RPMI8226 (cell line): ENCODE measurements at regions not wholly inside any gene's neighbourhood (a gene's known extent, or its start where the extent isn't known, plus 50 kb on each side); places are given as distances from the start of the nearest gene placed in this dataset.
A peak's percentile ranks its signal among the peaks of the same experiment; 100 is the strongest.

ENCODE experiments used
- DNase-seq: peaks from one replicate; pipeline ENCODE4 v3.0.0-alpha.2; 2015

- DNase-seq = no peak
Measured at GRCh38 chr6:62670490-62671223, 384.6 kb upstream of the KHDRBS2 start.

GRCh38 chr6:62669831-62670230 is 383.8 kb upstream of the KHDRBS2 start:
- no peak for DNase-seq

- DNase-seq = peak; percentile 12
Measured at GRCh38 chr6:62652692-62653328, 366.8 kb upstream of the KHDRBS2 start.

- no peak for DNase-seq
Measured at GRCh38 chr6:62645274-62645673, 359.2 kb upstream of the KHDRBS2 start.

GRCh38 chr6:62640749-62641148 is 354.7 kb upstream of the KHDRBS2 start:
- peak; percentile 18 for DNase-seq

GRCh38 chr6:62626661-62627060 is 340.6 kb upstream of the KHDRBS2 start:
- no peak for DNase-seq

GRCh38 chr6:62623846-62624532 is 338.0 kb upstream of the KHDRBS2 start:
- DNase-seq = no peak

GRCh38 chr6:62615366-62616015 is 329.5 kb upstream of the KHDRBS2 start:
- DNase-seq = no peak

GRCh38 chr6:62614442-62614841 is 328.4 kb upstream of the KHDRBS2 start:
- no peak for DNase-seq

- DNase-seq = no peak
Measured at GRCh38 chr6:62613928-62614327, 327.9 kb upstream of the KHDRBS2 start.

- DNase-seq = no peak
Measured at GRCh38 chr6:62612471-62612870, 326.4 kb upstream of the KHDRBS2 start.

- DNase-seq = no peak
Measured at GRCh38 chr6:62570372-62570771, 284.3 kb upstream of the KHDRBS2 start.

GRCh38 chr6:62541502-62541901 is 255.5 kb upstream of the KHDRBS2 start:
- DNase-seq = no peak

- no peak for DNase-seq
Measured at GRCh38 chr6:62530985-62531384, 245.0 kb upstream of the KHDRBS2 start.

- DNase-seq = no peak
Measured at GRCh38 chr6:62528894-62529526, 243.0 kb upstream of the KHDRBS2 start.

GRCh38 chr6:62523630-62524029 is 237.6 kb upstream of the KHDRBS2 start:
- DNase-seq = no peak

GRCh38 chr6:62519574-62519973 is 233.5 kb upstream of the KHDRBS2 start:
- DNase-seq = no peak

GRCh38 chr6:62516291-62517141 is 230.5 kb upstream of the KHDRBS2 start:
- no peak for DNase-seq

GRCh38 chr6:62492192-62492822 is 206.3 kb upstream of the KHDRBS2 start:
- DNase-seq = no peak

- no peak for DNase-seq
Measured at GRCh38 chr6:62480544-62480943, 194.5 kb upstream of the KHDRBS2 start.

- no peak for DNase-seq
Measured at GRCh38 chr6:62479697-62480220, 193.7 kb upstream of the KHDRBS2 start.
